SK-N-SH (cell line): ENCODE measurements at regions not wholly inside any gene's neighbourhood (a gene's known extent, or its start where the extent isn't known, plus 50 kb on each side); places are given as distances from the start of the nearest gene placed in this dataset.

ENCODE experiments used
- CTCF ChIP-seq: fragments of 200-600 bp; sonication (generic); IDR thresholded peaks from 2 replicates; pipeline ENCODE4 v1.6.1; 2017; ENCODE audit warnings: antibody characterized with exemption, mild to moderate bottlenecking, moderate library complexity
- PBX3 ChIP-seq: IDR thresholded peaks from 2 replicates; pipeline ENCODE4; 2012
- POLR2AphosphoS5 ChIP-seq: IDR thresholded peaks from 2 replicates; pipeline ENCODE4 v1.6.1; 2012; ENCODE audit warnings: low read depth, low read length
- RAD21 ChIP-seq: IDR thresholded peaks from 2 replicates; pipeline ENCODE4 v1.6.1; 2012; ENCODE audit warnings: mild to moderate bottlenecking, low read length
- RCOR1 ChIP-seq: fragments of 150-350 bp; IDR thresholded peaks from 2 replicates; pipeline ENCODE4 v1.6.1; 2017; ENCODE audit warnings: antibody characterized with exemption, low read length
- RFX5 ChIP-seq: IDR thresholded peaks from 2 replicates; pipeline ENCODE4 v1.6.1; 2012; ENCODE audit warnings: mild to moderate bottlenecking, improper control_type of control experiment, low read length

- no peak for TF ChIP-seq PBX3
- no peak for TF ChIP-seq RCOR1
- no peak for TF ChIP-seq POLR2AphosphoS5
- no peak for TF ChIP-seq RFX5
- TF ChIP-seq CTCF = no peak
- no peak for TF ChIP-seq RAD21
These were observed 155.1 kb upstream of the SEMA3D start for GRCh38 chr7:85341973-85342372.
